ENCODE measurements at regions not wholly inside any gene's neighbourhood (a gene's known extent, or its start where the extent isn't known, plus 50 kb on each side); places are given as distances from the start of the nearest gene placed in this dataset.

- TF ChIP-seq, protein P1, sequence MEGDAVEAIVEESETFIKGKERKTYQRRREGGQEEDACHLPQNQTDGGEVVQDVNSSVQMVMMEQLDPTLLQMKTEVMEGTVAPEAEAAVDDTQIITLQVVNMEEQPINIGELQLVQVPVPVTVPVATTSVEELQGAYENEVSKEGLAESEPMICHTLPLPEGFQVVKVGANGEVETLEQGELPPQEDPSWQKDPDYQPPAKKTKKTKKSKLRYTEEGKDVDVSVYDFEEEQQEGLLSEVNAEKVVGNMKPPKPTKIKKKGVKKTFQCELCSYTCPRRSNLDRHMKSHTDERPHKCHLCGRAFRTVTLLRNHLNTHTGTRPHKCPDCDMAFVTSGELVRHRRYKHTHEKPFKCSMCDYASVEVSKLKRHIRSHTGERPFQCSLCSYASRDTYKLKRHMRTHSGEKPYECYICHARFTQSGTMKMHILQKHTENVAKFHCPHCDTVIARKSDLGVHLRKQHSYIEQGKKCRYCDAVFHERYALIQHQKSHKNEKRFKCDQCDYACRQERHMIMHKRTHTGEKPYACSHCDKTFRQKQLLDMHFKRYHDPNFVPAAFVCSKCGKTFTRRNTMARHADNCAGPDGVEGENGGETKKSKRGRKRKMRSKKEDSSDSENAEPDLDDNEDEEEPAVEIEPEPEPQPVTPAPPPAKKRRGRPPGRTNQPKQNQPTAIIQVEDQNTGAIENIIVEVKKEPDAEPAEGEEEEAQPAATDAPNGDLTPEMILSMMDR (IDR thresholded peaks at IDR 0.05): no peak
- TF ChIP-seq ESRRA (IDR thresholded peaks at IDR 0.05; ENCODE audit: borderline replicate concordance, low read length) (no peak), RAD21 (conservative IDR thresholded peaks at IDR 0.05 in 1 of 2, IDR thresholded peaks at IDR 0.05 in 1 of 2) (no peak), NR3C1 (IDR thresholded peaks at IDR 0.05) (no peak), EP300 (IDR thresholded peaks at IDR 0.05) (no peak), E2F6 (IDR thresholded peaks at IDR 0.05; ENCODE audit: borderline replicate concordance, low read depth) (no peak), CEBPB (IDR thresholded peaks at IDR 0.05) (no peak), RFX5 (IDR thresholded peaks at IDR 0.05) (no peak), FOSL2 (IDR thresholded peaks at IDR 0.05) (no peak), FOSL2 (CRISPR knock-in tag; IDR thresholded peaks at IDR 0.05) (no peak), PBX3 (IDR thresholded peaks at IDR 0.05) (no peak), POLR2A (IDR thresholded peaks at IDR 0.05; ENCODE audit: low read length) (no peak), CHD2 (IDR thresholded peaks at IDR 0.05; ENCODE audit: low read length, partially characterized antibody) (no peak)
These were observed 1595.6 kb downstream of the SI start for GRCh38 chr3:163482695-163483094.

Measured in A549 (cell line).